IPS-18c (cell line): ENCODE measurements at regions not wholly inside any gene's neighbourhood (a gene's known extent, or its start where the extent isn't known, plus 50 kb on each side); places are given as distances from the start of the nearest gene placed in this dataset.

Experiments
- H3K4me3 ChIP-seq: 2 replicates; pipeline ENCODE4 v1.7.0; 2013; ENCODE audit warnings: low read depth, mild to moderate bottlenecking, low read length, moderate library complexity; ENCODE audit not compliant: insufficient read depth
- H3K9me3 ChIP-seq: one replicate; pipeline ENCODE4 v1.6.1; 2013; ENCODE audit warnings: mild to moderate bottlenecking, low read length, moderate library complexity; ENCODE audit not compliant: control insufficient read depth, insufficient read depth

DNA sequence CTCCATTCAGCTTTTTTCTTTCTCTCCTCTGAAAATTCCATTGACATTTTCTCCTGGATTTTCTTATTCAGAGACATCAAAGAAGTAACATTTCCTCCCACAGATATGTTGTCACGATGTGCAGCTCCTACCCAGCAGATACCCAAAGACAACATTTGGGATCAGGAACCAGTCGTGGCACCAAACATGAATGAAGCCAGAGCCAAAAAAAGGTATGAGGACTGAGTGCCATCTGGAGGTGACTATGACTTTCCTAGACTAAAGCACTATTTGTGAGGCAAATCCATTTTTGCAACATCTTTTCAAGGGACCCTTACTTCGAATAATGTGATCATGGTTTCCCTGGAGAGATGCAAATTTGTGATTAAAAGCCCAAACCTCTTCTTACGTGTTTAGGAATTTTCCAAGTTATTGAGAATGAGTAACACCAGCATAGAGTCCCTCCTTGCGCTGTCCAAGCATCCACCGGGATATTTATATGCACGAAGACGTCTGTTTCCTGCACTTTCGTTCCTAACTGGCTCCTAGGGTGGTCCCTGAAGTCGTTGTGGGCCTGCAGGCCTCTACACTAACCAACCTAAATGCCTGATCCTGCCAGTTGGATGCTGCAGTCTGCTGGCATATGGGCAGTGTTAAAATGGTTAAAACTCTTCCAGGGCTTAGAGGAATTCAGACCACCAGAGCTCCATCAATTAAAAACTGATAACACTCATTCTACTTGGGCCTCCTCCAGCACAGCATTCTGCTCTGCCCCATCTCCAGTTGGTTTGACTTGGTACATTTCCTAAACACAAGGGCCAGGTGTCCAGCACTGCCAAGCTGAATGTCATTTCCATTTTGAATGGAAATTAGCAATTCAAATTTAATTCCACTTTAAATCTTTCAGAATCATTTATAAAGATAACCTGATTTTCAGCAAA, 256.6 kb downstream of the C6orf118 start:
- no peaks in the 10 kb centered on the region for H3K9me3 ChIP-seq
- H3K4me3 ChIP-seq: no peak overlapping the region

DNA sequence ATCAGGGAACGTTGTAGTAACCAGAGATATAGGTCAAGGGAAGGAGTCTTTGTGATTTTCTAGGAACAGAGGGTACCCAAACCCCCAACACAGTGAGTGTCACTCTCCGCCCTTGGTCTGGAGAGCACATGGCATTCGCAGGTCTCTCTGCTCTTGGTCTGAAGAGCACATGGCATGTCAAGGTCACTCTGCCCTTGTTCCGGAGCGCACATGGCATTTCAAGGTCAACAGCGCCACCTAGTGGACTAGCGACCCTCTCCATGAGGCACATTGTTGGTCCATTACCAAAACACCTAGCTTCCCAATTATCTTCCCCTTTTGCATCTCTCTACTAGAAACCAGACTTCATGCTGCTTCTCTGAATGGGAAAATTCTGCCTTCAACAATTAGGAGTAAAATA, 260.0 kb downstream of the C6orf118 start:
- H3K9me3 ChIP-seq: no peaks in the 10 kb centered on the region

DNA sequence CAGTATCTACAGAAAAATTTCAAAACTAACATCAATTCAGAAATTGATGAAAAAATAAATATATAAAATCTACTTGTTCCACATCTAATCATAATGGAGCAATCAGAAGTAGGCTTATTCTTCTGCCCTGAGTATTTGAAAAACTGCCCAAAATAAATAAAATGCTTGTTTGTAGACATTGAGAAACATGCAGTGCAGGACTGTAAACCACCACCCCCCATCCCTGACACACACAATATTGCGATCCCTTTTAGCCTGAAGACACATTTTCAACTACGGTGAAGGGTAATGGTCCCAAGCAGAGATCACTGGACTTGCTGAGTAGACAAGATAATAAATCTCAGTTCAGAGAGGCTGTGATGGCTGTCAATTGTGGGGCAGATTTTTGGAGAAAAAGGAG, 261.5 kb downstream of the C6orf118 start:
- Histone ChIP-seq H3K4me3 (no peak overlapping the region), H3K9me3 (no peaks in the 10 kb centered on the region)

More for the DNA sequence above, 260.0 kb downstream of the C6orf118 start:
- no peak overlapping the region for H3K4me3 ChIP-seq

- Histone ChIP-seq H3K9me3 (no peaks in the 10 kb centered on the region), H3K4me3 (no peak overlapping the region)
Observed at GRCh38 chr6:165045631-165046030, 263.8 kb downstream of the C6orf118 start.

- H3K9me3 ChIP-seq: peaks cover 3% of the 10 kb centered on the region
- no peak overlapping the region for H3K4me3 ChIP-seq
Observed at GRCh38 chr6:165042912-165043311, 266.5 kb downstream of the C6orf118 start.

DNA sequence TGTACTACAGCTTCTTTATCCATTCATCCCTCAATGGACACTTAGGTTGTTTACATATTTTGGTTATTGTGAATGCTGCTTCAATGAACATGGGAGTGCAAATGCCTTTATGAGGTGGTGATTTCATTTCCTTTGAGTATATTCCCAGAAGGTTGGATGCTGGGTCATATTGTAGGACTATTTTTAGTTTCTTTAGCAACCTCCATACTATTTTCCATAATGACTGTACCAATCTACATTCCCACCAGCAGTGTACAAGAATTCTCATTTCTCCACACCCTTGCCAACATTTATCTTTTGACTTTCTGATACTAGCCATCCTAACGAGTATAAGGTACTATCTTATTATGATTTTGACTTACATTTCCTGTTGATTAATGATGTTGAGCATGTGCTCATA, 269.0 kb downstream of the C6orf118 start:
- H3K9me3 ChIP-seq: peaks cover 3% of the 10 kb centered on the region
- H3K4me3 ChIP-seq: no peak overlapping the region

- Histone ChIP-seq H3K4me3 (no peak overlapping the region), H3K9me3 (peaks cover 3% of the 10 kb centered on the region)
Observed at GRCh38 chr6:165034271-165034741, 275.1 kb downstream of the C6orf118 start.

DNA sequence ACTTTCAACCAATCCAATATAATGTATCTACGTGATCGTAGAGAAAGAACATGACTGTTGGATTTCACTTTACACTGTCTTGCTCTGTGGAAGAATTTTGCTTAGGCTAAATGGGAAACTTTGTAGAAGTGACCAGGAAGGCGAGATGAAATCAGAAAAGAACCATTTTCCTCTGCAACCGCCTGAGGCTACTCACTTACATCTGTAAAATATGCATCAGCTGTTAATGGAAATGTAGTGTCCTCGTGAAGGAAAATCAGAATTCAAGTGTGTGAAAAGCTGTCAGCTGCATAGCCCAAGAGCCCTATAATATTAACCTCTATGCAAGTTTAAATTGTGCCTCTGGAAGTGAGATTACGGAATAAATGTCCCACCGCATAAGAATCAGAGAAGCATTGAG, 277.9 kb downstream of the C6orf118 start:
- Histone ChIP-seq H3K9me3 (no peaks in the 10 kb centered on the region), H3K4me3 (no peak overlapping the region)

DNA sequence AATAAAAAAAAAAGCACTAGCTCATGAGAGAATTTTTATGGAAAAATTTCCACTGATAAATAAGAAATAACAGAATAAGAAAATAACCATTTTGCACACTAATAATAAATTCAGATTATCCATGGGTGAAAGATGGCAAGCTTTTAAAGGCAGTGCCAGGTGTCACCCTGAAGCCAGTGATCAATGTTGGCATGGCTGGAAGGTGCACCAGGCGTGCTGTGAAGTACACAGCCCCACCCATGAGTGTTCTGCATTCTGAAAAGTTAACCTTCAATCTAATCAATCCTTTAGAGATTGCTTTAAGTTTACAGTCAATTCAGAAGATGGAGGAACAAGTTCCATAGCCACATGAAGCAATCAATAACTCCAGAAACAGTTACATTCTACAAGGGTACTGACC, 284.4 kb downstream of the C6orf118 start:
- Histone ChIP-seq H3K9me3 (no peaks in the 10 kb centered on the region), H3K4me3 (no peak overlapping the region)

DNA sequence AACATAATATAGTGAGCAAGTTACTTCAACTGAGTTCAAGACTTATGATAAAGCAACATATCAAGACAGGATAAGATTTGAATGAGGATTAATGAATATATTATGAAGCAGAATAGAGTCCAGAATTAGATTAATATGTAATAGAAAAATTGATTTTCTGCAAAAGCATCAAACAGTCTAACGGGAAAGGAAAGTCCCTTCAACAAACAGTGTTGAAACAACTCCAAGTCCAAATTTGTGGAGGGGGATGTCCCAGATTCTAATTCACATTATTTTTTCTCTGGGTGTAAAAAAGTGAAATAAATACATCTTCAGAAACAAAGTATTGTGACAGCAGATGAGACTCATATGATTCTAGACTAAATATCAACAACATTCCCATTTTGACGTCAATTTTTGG, 289.7 kb downstream of the C6orf118 start:
- no peak overlapping the region for H3K4me3 ChIP-seq
- H3K9me3 ChIP-seq: no peaks in the 10 kb centered on the region

DNA sequence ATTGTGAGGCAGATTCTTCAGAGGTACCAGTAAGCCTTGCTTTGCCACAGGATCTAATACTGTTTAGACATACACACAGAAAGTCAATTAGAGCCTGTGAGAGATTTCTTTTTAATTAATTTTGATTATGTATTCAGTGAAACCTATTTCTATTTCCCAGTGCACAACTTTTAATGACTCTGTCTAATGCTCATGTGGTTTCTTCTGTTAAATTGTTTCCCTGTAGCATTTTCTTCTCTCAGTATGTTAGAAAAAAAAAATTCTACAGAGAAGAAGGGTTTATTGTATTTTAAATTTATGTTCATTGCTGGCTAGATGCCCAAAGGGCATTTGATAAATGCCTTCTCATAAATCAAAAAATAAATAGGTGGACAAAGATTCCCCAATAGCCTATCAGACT, 293.7 kb downstream of the C6orf118 start:
- Histone ChIP-seq H3K9me3 (no peaks in the 10 kb centered on the region), H3K4me3 (no peak overlapping the region)

DNA sequence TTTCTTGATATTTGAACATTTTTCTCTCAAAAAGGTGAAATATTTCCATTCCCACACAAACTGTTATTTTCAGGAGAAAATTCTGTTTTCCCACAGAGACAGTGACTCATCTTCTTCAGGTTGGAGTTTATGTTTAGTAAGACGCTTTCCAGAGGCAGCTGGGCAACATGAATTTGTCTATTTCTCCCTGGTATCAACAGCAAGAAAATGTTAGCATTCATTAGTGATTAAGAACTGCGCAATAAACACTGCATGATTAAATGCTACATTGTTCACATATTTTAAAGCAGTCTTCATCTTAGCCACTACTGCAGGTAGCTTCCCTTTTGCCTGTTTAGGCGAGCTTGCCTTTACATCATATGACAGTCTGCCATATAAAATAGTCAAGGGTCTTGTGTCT, 295.7 kb downstream of the C6orf118 start:
- Histone ChIP-seq H3K9me3 (no peaks in the 10 kb centered on the region), H3K4me3 (no peak overlapping the region)

GRCh38 chr6:165012183-165012582, 297.2 kb downstream of the C6orf118 start:
- Histone ChIP-seq H3K9me3 (no peaks in the 10 kb centered on the region), H3K4me3 (no peak overlapping the region)

DNA sequence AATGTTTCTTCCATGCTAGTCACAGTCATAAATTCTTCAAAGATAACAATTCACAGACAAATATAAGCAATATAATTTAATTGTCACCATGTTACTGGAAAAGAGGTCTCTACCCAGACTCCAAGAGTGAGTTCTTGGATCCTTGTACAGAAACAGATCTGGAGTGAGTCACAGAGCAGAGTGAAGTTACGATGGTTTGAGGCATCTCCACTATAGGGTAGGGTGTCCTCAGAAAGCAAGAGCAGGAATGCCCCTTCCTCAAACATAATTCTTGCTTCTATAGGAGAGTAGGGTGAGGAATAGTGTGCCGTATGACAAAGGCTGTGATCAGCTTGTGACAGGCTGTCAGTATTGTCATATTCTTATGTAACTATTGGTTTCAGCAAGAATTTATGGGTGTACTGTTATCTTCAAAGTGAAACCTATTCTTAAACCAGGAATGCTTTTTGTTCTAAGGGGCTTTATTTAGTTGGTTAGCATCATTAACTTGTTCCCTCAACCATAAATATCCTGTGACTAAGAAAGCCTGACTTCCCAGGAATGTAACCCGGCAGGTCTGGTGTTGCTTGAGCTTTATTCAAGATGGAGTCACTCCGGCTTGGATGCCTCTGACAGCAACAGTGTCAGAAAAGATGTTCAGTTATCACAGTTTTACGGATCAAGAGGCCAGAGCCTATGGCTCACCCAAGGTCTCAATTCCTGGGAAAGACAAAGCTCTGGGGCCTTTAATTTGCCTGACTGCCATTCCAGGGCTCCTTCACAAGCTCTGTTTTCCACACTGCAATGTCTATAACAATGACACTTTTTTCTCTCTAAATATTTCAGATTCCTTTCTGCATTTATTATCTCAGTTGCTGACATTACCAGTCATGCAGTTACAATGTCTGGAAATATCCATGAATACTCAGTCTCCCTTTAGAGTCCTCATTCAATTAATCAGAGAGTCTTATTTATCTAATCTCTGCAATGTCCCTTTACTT, 298.6 kb downstream of the C6orf118 start:
- H3K9me3 ChIP-seq: no peaks in the 10 kb centered on the region
- no peak overlapping the region for H3K4me3 ChIP-seq

DNA sequence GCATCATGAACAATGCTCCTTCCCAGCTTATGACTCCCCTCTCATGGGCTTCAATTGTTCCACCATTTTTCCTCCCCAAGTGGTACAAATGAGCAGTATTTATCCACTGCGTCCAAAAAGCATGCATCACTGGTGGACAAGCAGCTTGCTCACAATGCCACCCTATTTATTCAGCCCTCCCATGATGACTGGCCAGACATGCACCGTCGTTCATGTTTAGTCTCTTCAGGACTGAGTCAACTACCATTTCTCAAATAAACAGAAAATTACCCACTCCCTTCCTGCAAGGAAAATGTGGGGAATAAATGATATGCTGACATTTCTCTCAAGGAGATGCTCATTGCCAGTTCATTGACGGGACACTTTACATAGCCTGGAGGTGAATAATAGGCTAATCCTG, 300.4 kb downstream of the C6orf118 start:
- H3K9me3 ChIP-seq: no peaks in the 10 kb centered on the region
- no peak overlapping the region for H3K4me3 ChIP-seq

- no peak overlapping the region for H3K4me3 ChIP-seq
Observed at GRCh38 chr6:165002866-165003265, 306.5 kb downstream of the C6orf118 start.

GRCh38 chr6:165002358-165002757, 307.0 kb downstream of the C6orf118 start:
- peaks cover 4% of the 10 kb centered on the region for H3K9me3 ChIP-seq
- no peak overlapping the region for H3K4me3 ChIP-seq

More at GRCh38 chr6:165002866-165003265, 306.5 kb downstream of the C6orf118 start:
- peaks cover 4% of the 10 kb centered on the region for H3K9me3 ChIP-seq
